Jurkat, Clone E6-1 (cell line): ENCODE measurements at regions not wholly inside any gene's neighbourhood (a gene's known extent, or its start where the extent isn't known, plus 50 kb on each side); places are given as distances from the start of the nearest gene placed in this dataset.
"Not testable (repeated sequence)": the region's sequence is repeated elsewhere in the genome, so short reads cannot be mapped to it uniquely, and the experiment has no call there.

Source experiments
- DNase-seq: peaks from one replicate; pipeline ENCODE4 v3.0.0-alpha.2; 2011; ENCODE audit warnings: low read depth, low spot score
- H3K4me3 ChIP-seq: 2 replicates; pipeline ENCODE4 v1.5.1; 2011; ENCODE audit warnings: mild to moderate bottlenecking, low read length, control low read depth, moderate library complexity

GRCh38 chr11:29159552-29160465 is 857.0 kb downstream of the KCNA4 start:
- no peak overlapping the region for H3K4me3 ChIP-seq

GRCh38 chr11:29153078-29153477 is 863.8 kb downstream of the KCNA4 start:
- H3K4me3 ChIP-seq = no peak overlapping the region
- no peak for DNase-seq

More at GRCh38 chr11:29159552-29160465, 857.0 kb downstream of the KCNA4 start:
- DNase-seq = peak; percentile 17

- H3K4me3 ChIP-seq, DNase-seq: not testable (repeated sequence)
Measured at GRCh38 chr11:29142573-29142972, 874.3 kb downstream of the KCNA4 start.

GRCh38 chr11:29135504-29135903 is 881.3 kb downstream of the KCNA4 start:
- H3K4me3 ChIP-seq = no peak overlapping the region
- DNase-seq = no peak

GRCh38 chr11:29131055-29131454 is 885.8 kb downstream of the KCNA4 start:
- H3K4me3 ChIP-seq = no peak overlapping the region
- no peak for DNase-seq

GRCh38 chr11:29129844-29130243 is 887.0 kb downstream of the KCNA4 start:
- no peak overlapping the region for H3K4me3 ChIP-seq
- DNase-seq = no peak

- no peak overlapping the region for H3K4me3 ChIP-seq
- DNase-seq = no peak
Measured at GRCh38 chr11:29127461-29127860, 889.4 kb downstream of the KCNA4 start.

- H3K4me3 ChIP-seq = no peak overlapping the region
- DNase-seq = no peak
Measured at GRCh38 chr11:29125606-29126005, 891.2 kb downstream of the KCNA4 start.

- no peak for DNase-seq
Measured at GRCh38 chr11:29124470-29124869, 892.4 kb downstream of the KCNA4 start.

GRCh38 chr11:29119707-29120618 is 896.9 kb downstream of the KCNA4 start:
- no peak for DNase-seq
- no peak overlapping the region for H3K4me3 ChIP-seq

More at GRCh38 chr11:29124470-29124869, 892.4 kb downstream of the KCNA4 start:
- H3K4me3 ChIP-seq = no peak overlapping the region

GRCh38 chr11:29119116-29119515 is 897.7 kb downstream of the KCNA4 start:
- H3K4me3 ChIP-seq = no peak overlapping the region
- no peak for DNase-seq

- no peak overlapping the region for H3K4me3 ChIP-seq
- DNase-seq = no peak
Measured at GRCh38 chr11:29100967-29101366, 915.9 kb downstream of the KCNA4 start.

- no peak overlapping the region for H3K4me3 ChIP-seq
- DNase-seq = no peak
Measured at GRCh38 chr11:29095821-29096220, 921.0 kb downstream of the KCNA4 start.

GRCh38 chr11:29093416-29094120 is 923.3 kb downstream of the KCNA4 start:
- no peak for DNase-seq
- H3K4me3 ChIP-seq = no peak overlapping the region

- no peak for DNase-seq
- H3K4me3 ChIP-seq = no peak overlapping the region
Measured at GRCh38 chr11:29087200-29087812, 929.5 kb downstream of the KCNA4 start.

- no peak overlapping the region for H3K4me3 ChIP-seq
- no peak for DNase-seq
Measured at GRCh38 chr11:29075726-29076125, 941.1 kb downstream of the KCNA4 start.

- no peak for DNase-seq
- H3K4me3 ChIP-seq = no peak overlapping the region
Measured at GRCh38 chr11:29063630-29064361, 953.0 kb downstream of the KCNA4 start.

- no peak for DNase-seq
- H3K4me3 ChIP-seq = no peak overlapping the region
Measured at GRCh38 chr11:29061452-29061851, 953.3 kb downstream of the METTL15 start.
